H9 (cell line): ENCODE measurements at regions not wholly inside any gene's neighbourhood (a gene's known extent, or its start where the extent isn't known, plus 50 kb on each side); places are given as distances from the start of the nearest gene placed in this dataset.
"Not testable (repeated sequence)": the region's sequence is repeated elsewhere in the genome, so short reads cannot be mapped to it uniquely, and the experiment has no call there.

Experiments used
- DNase-seq: peaks from one replicate; pipeline ENCODE4 v3.0.0-alpha.2; 2017
- H2AFZ ChIP-seq: one replicate; pipeline ENCODE4 v1.6.1; 2013; ENCODE audit warnings: mild to moderate bottlenecking, low read length, control low read depth, moderate library complexity
- H2AK5ac ChIP-seq: 2 replicates; pipeline ENCODE4 v1.6.1; 2013; ENCODE audit warnings: low read length, control low read depth, mixed read lengths; ENCODE audit not compliant: insufficient read length
- H2BK120ac ChIP-seq: one replicate; pipeline ENCODE4 v1.6.1; 2013; ENCODE audit warnings: low read depth, mild to moderate bottlenecking, low read length, control low read depth, inconsistent platforms; ENCODE audit not compliant: poor library complexity, severe bottlenecking
- H2BK12ac ChIP-seq: 2 replicates; pipeline ENCODE4 v1.6.1; 2013; ENCODE audit warnings: low read length, control low read depth, mixed read lengths, low read depth; ENCODE audit not compliant: insufficient read length
- H2BK15ac ChIP-seq: 2 replicates; pipeline ENCODE4 v1.6.1; 2013; ENCODE audit warnings: low read depth, low read length, control low read depth
- H2BK20ac ChIP-seq: one replicate; pipeline ENCODE4 v1.6.1; 2013; ENCODE audit warnings: low read depth, mild to moderate bottlenecking, low read length, control low read depth, inconsistent platforms; ENCODE audit not compliant: poor library complexity, severe bottlenecking
- H2BK5ac ChIP-seq: 2 replicates; pipeline ENCODE4 v1.6.1; 2013; ENCODE audit warnings: low read length, control low read depth, mixed read lengths; ENCODE audit not compliant: insufficient read length
- H3K14ac ChIP-seq: 2 replicates; pipeline ENCODE4 v1.6.1; 2013; ENCODE audit warnings: low read length, control low read depth; ENCODE audit not compliant: insufficient read depth
- H3K18ac ChIP-seq: 2 replicates; pipeline ENCODE4 v1.6.1; 2013; ENCODE audit warnings: low read depth, mild to moderate bottlenecking, mixed read lengths, low read length, control low read depth; ENCODE audit not compliant: insufficient read length
- H3K23ac ChIP-seq: 2 replicates; pipeline ENCODE4 v1.6.1; 2013; ENCODE audit warnings: low read length, control low read depth, mixed read lengths, low read depth; ENCODE audit not compliant: insufficient read length
- H3K23me2 ChIP-seq: 2 replicates; pipeline ENCODE4 v1.6.1; 2013; ENCODE audit warnings: low read depth, mild to moderate bottlenecking, mixed read lengths, low read length, control low read depth; ENCODE audit not compliant: insufficient read length, poor library complexity, severe bottlenecking
- H3K27ac ChIP-seq: 2 replicates; pipeline ENCODE4 v1.5.1; 2013; ENCODE audit warnings: low read length, control low read depth, mixed read lengths, low read depth; ENCODE audit not compliant: insufficient read length
- H3K27me3 ChIP-seq: 2 replicates; pipeline ENCODE4 v1.6.1; 2013; ENCODE audit warnings: low read length, control low read depth, inconsistent platforms; ENCODE audit not compliant: insufficient read depth
- H3K4ac ChIP-seq: 2 replicates; pipeline ENCODE4 v1.6.1; 2013; ENCODE audit warnings: low read depth, mild to moderate bottlenecking, control low read depth, inconsistent platforms, low read length, moderate library complexity
- H3K4me1 ChIP-seq: 2 replicates; pipeline ENCODE4 v1.6.1; 2013; ENCODE audit warnings: low read length, control low read depth, inconsistent platforms; ENCODE audit not compliant: insufficient read depth
- H3K4me2 ChIP-seq: 2 replicates; pipeline ENCODE4 v1.6.1; 2013; ENCODE audit warnings: low read length, control low read depth, mixed read lengths; ENCODE audit not compliant: insufficient read length, insufficient read depth
- H3K56ac ChIP-seq: 2 replicates; pipeline ENCODE4 v1.6.1; 2013; ENCODE audit warnings: low read depth, mild to moderate bottlenecking, mixed read lengths, low read length, control low read depth; ENCODE audit not compliant: insufficient read length
- H3K79me1 ChIP-seq: 2 replicates; pipeline ENCODE4 v1.6.1; 2013; ENCODE audit warnings: low read depth, mild to moderate bottlenecking, moderate library complexity, low read length, control low read depth, inconsistent platforms; ENCODE audit not compliant: insufficient read depth, poor library complexity, severe bottlenecking
- H3K79me2 ChIP-seq: 2 replicates; pipeline ENCODE4 v1.6.1; 2013; ENCODE audit warnings: low read length, control low read depth, inconsistent platforms; ENCODE audit not compliant: insufficient read depth
- H3K9ac ChIP-seq: 2 replicates; pipeline ENCODE4 v1.6.1; 2013; ENCODE audit warnings: low read length, control low read depth, mixed read lengths; ENCODE audit not compliant: insufficient read length; ENCODE audit errors: extremely low read depth
- H3K9me3 ChIP-seq: one replicate; pipeline ENCODE4 v1.6.1; 2013; ENCODE audit warnings: low read depth, low read length, inconsistent platforms; ENCODE audit not compliant: control insufficient read depth
- H3T11ph ChIP-seq: one replicate; pipeline ENCODE4 v1.6.1; 2013; ENCODE audit warnings: mild to moderate bottlenecking, low read length, control low read depth, inconsistent platforms
- H4K20me1 ChIP-seq: one replicate; pipeline ENCODE4 v1.6.1; 2013; ENCODE audit not compliant: control insufficient read depth, insufficient read length, insufficient read depth
- H4K5ac ChIP-seq: 2 replicates; pipeline ENCODE4 v1.6.1; 2013; ENCODE audit warnings: low read depth, mild to moderate bottlenecking, mixed read lengths, low read length, control low read depth; ENCODE audit not compliant: insufficient read length
- H4K8ac ChIP-seq: replicated peaks from 2 replicates; pipeline ENCODE4 v1.6.1; 2013; ENCODE audit warnings: low read length, control low read depth, mixed read lengths, low read depth; ENCODE audit not compliant: insufficient read length
- H4K91ac ChIP-seq: 2 replicates; pipeline ENCODE4 v1.6.1; 2013; ENCODE audit warnings: low read depth, mild to moderate bottlenecking, moderate library complexity, mixed read lengths, low read length, control low read depth; ENCODE audit not compliant: insufficient read length
- H3K27ac Mint-ChIP-seq, 3 experiments: 2 replicates in 2 of 3; 3 replicates in 1 of 3; pipeline ENCODE4 v1.8.0; 2020 to 2021; ENCODE audit warnings: mixed read lengths in 3 of 3, mild to moderate bottlenecking in 1 of 3, moderate library complexity in 1 of 3
- H3K27me3 Mint-ChIP-seq: 2 replicates; pipeline ENCODE4 v1.8.0; 2021; ENCODE audit warnings: low read depth, mild to moderate bottlenecking, moderate library complexity, mixed read lengths
- H3K36me3 Mint-ChIP-seq, 3 experiments: 2 replicates in 2 of 3; 3 replicates in 1 of 3; pipeline ENCODE4 v1.8.0; 2020 to 2021; ENCODE audit warnings: low read depth in 3 of 3, mixed read lengths in 3 of 3; ENCODE audit not compliant: insufficient read depth in 1 of 3
- H3K4me1 Mint-ChIP-seq, 2 experiments: 2 replicates each; pipeline ENCODE4 v1.8.0; 2020; ENCODE audit warnings: mixed read lengths in 2 of 2
- H3K4me3 Mint-ChIP-seq, 2 experiments: 2 replicates in 1 of 2; 3 replicates in 1 of 2; pipeline ENCODE4 v1.8.0; 2020 to 2021; ENCODE audit warnings: mild to moderate bottlenecking in 2 of 2, mixed read lengths in 2 of 2, moderate library complexity in 1 of 2
- H3K9me3 Mint-ChIP-seq, 2 experiments: 2 replicates in 1 of 2; 3 replicates in 1 of 2; pipeline ENCODE4 v1.8.0; 2020; ENCODE audit warnings: mild to moderate bottlenecking in 2 of 2, mixed read lengths in 2 of 2, moderate library complexity in 1 of 2
- WGBS: extraction: QIAGEN DNeasy Blood & Tissue Kit; methylation state at CpG from one replicate; pipeline ENCODE4 v1.1.7; 2013; ENCODE audit warnings: missing lambda C conversion rate, low lambda C conversion rate, mixed read lengths; ENCODE audit not compliant: insufficient read length; ENCODE audit errors: extremely low coverage; 5-methylcytosine and 5-hydroxymethylcytosine counted together
- TF ChIP-seq, protein P1 (sequence below): fragments of 200-600 bp; sonication (generic); conservative IDR thresholded peaks from 3 replicates; pipeline ENCODE4 v1.8.0; 2021; ENCODE audit warnings: antibody characterized with exemption, mild to moderate bottlenecking

DNA sequence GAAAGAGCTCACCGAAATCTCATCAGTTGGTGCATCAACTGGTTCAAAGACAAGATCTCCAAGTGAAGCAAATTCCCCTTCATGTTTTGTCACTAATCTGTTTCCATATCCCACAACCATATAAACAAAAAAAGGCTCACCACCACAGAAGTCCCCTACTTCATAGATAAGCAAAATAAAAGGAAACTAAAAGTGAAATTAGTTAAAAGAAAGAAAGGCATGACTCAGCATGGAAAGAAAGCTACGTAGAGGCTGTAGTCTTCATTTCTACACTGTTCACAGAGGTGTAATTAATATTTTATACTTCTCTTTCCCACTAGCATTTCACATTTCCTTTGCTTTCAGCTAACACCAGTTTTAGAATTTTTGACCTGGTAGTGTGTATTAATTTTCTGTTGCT is 208.0 kb downstream of the CYLC2 start:
- H2BK12ac ChIP-seq, result no peak overlapping the region
- H3K27ac ChIP-seq, result no peak overlapping the region
- no peaks in the 10 kb centered on the region for H3K9me3 ChIP-seq
- H3T11ph ChIP-seq, result no peak overlapping the region
- no peak for DNase-seq
- Mint-ChIP-seq H3K27me3 (no peaks in the 10 kb centered on the region), H3K36me3 (no peaks in the 10 kb centered on the region; a peak in 2 of 7 replicates), H3K9me3 (peaks cover 0 to 3% of the 10 kb centered on the region in 2 experiments; a peak in 1 of 5 replicates), H3K4me3 (no peak overlapping the region), H3K27ac (no peak overlapping the region), H3K4me1 (no peaks in the 10 kb centered on the region)
- H4K5ac ChIP-seq, result no peak overlapping the region
- H3K79me2 ChIP-seq, result no peaks in the 10 kb centered on the region
- no peak overlapping the region for H2BK20ac ChIP-seq
- H2BK5ac ChIP-seq, result no peak overlapping the region
- no peaks in the 10 kb centered on the region for H3K27me3 ChIP-seq
- TF ChIP-seq, protein P1, sequence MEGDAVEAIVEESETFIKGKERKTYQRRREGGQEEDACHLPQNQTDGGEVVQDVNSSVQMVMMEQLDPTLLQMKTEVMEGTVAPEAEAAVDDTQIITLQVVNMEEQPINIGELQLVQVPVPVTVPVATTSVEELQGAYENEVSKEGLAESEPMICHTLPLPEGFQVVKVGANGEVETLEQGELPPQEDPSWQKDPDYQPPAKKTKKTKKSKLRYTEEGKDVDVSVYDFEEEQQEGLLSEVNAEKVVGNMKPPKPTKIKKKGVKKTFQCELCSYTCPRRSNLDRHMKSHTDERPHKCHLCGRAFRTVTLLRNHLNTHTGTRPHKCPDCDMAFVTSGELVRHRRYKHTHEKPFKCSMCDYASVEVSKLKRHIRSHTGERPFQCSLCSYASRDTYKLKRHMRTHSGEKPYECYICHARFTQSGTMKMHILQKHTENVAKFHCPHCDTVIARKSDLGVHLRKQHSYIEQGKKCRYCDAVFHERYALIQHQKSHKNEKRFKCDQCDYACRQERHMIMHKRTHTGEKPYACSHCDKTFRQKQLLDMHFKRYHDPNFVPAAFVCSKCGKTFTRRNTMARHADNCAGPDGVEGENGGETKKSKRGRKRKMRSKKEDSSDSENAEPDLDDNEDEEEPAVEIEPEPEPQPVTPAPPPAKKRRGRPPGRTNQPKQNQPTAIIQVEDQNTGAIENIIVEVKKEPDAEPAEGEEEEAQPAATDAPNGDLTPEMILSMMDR, result no peak
- H3K4ac ChIP-seq, result no peak overlapping the region
- H4K8ac ChIP-seq, result no peak overlapping the region
- H3K9ac ChIP-seq, result no peak overlapping the region
- no peak overlapping the region for H3K56ac ChIP-seq
- no peak overlapping the region for H2BK15ac ChIP-seq
- H3K4me2 ChIP-seq, result no peak overlapping the region
- no peak overlapping the region for H3K23ac ChIP-seq
- H2AFZ ChIP-seq, result no peak overlapping the region
- no CpG with 5 or more reads among the region's 2 CpGs for WGBS
- H2AK5ac ChIP-seq, result no peak overlapping the region
- no peaks in the 10 kb centered on the region for H4K20me1 ChIP-seq
- no peaks in the 10 kb centered on the region for H3K4me1 ChIP-seq
- H2BK120ac ChIP-seq, result no peak overlapping the region
- no peak overlapping the region for H3K14ac ChIP-seq
- no peaks in the 10 kb centered on the region for H3K79me1 ChIP-seq
- no peaks in the 10 kb centered on the region for H3K23me2 ChIP-seq
- H4K91ac ChIP-seq, result no peak overlapping the region
- H3K18ac ChIP-seq, result no peak overlapping the region

GRCh38 chr9:103205881-103206585 is 210.9 kb downstream of the CYLC2 start:
- not testable (repeated sequence) for H4K91ac ChIP-seq, H3K27ac ChIP-seq, H4K8ac ChIP-seq, H2BK12ac ChIP-seq, H3T11ph ChIP-seq, H2AFZ ChIP-seq, H3K23ac ChIP-seq, H2BK120ac ChIP-seq, H4K20me1 ChIP-seq, H3K27me3 ChIP-seq, H3K56ac ChIP-seq, H3K4me1 Mint-ChIP-seq, H4K5ac ChIP-seq, H3K79me2 ChIP-seq, H3K4me3 Mint-ChIP-seq, H3K79me1 ChIP-seq, DNase-seq, H2BK5ac ChIP-seq, H3K14ac ChIP-seq, H3K18ac ChIP-seq, H2BK20ac ChIP-seq, H3K23me2 ChIP-seq, H3K27me3 Mint-ChIP-seq, H3K4ac ChIP-seq, H3K4me2 ChIP-seq, H3K4me1 ChIP-seq, H3K27ac Mint-ChIP-seq, H2AK5ac ChIP-seq, H3K9ac ChIP-seq, H2BK15ac ChIP-seq
- Mint-ChIP-seq H3K9me3 (peaks cover 22% of the 10 kb centered on the region in 2 experiments), H3K36me3 (peaks cover 8 to 12% (median 10%) of the 10 kb centered on the region in 3 experiments)
- WGBS, result no CpG with 5 or more reads among the region's 8 CpGs
- H3K9me3 ChIP-seq, result peaks cover 13% of the 10 kb centered on the region
